ENCODE measurements at regions not wholly inside any gene's neighbourhood (a gene's known extent, or its start where the extent isn't known, plus 50 kb on each side); places are given as distances from the start of the nearest gene placed in this dataset.

GRCh38 chr17:13957636-13958035, 111.7 kb upstream of the COX10 start:
- TF ChIP-seq TARDBP (IDR thresholded peaks at IDR 0.05) (no peak), BHLHE40 (IDR thresholded peaks at IDR 0.05; ENCODE audit: borderline replicate concordance) (no peak), ZNF384 (IDR thresholded peaks at IDR 0.05) (no peak), LEF1 (IDR thresholded peaks at IDR 0.05; ENCODE audit: borderline replicate concordance) (no peak), L3MBTL2 (conservative IDR thresholded peaks at IDR 0.05) (no peak), CTBP1 (IDR thresholded peaks at IDR 0.05; ENCODE audit: borderline replicate concordance) (no peak), NFRKB (IDR thresholded peaks at IDR 0.05) (no peak), HDGF (IDR thresholded peaks at IDR 0.05; ENCODE audit: borderline replicate concordance) (no peak), SP1 (IDR thresholded peaks at IDR 0.05) (no peak), FOXM1 (IDR thresholded peaks at IDR 0.05; ENCODE audit: borderline replicate concordance) (no peak), SUZ12 (IDR thresholded peaks at IDR 0.05) (no peak), ELF4 (IDR thresholded peaks at IDR 0.05) (no peak), PKNOX1 (IDR thresholded peaks at IDR 0.05) (no peak)
